Endothelial cell of umbilical vein (primary cell): ENCODE measurements at regions not wholly inside any gene's neighbourhood (a gene's known extent, or its start where the extent isn't known, plus 50 kb on each side); places are given as distances from the start of the nearest gene placed in this dataset.

Experiments used
- BruUV-seq: library from RNA; stranded (reverse); fragments of 400-500 nt; replicated peaks from 2 replicates; lab custom pipeline; 2021; lab: Mats Ljungman, UMichigan
- CTCF ChIA-PET: fragments of 300-600, 350-600 bp; sonication (Branson Sonifier 250); formaldehyde crosslinking; loops from one replicate; lab custom pipeline; 2021; ENCODE audit warnings: antibody characterized with exemption, inconsistent platforms; lab: Charles Lee
- POLR2A ChIA-PET: fragments of 300-600, 350-600 bp; sonication (Branson Sonifier 250); formaldehyde crosslinking; loops from one replicate; lab custom pipeline; 2021; ENCODE audit warnings: antibody characterized with exemption, inconsistent platforms; lab: Charles Lee
- DNase-seq: peaks from one replicate; pipeline ENCODE4 v3.0.0-alpha.2; 2011; ENCODE audit warnings: low read depth, low spot score
- FAIRE-seq: peaks from 2 replicates; lab custom pipeline; 2011; peaks lifted over from hg19 to GRCh38; lab: Jason Lieb, UNC
- H2AFZ ChIP-seq: 2 replicates; pipeline ENCODE4 v1.6.0; 2012; ENCODE audit warnings: low read depth, low read length, control low read depth, inconsistent platforms
- H3K27ac ChIP-seq: 2 replicates; pipeline ENCODE4 v1.5.1; 2011; ENCODE audit warnings: low read depth, mild to moderate bottlenecking, control low read depth, low read length, moderate library complexity; ENCODE audit not compliant: insufficient read depth
- H3K27me3 ChIP-seq, 2 experiments: 2 replicates each; pipeline versions ENCODE4 v1.6.0 to v1.6.1; 2011; ENCODE audit warnings: low read length in 2 of 2, mixed read lengths in 1 of 2; ENCODE audit not compliant: control insufficient read depth in 2 of 2, insufficient read depth in 2 of 2
- H3K36me3 ChIP-seq, 2 experiments: 2 replicates in 1 of 2; 3 replicates in 1 of 2; pipeline ENCODE4 v1.5.1; 2011; ENCODE audit warnings: low read length in 2 of 2, mild to moderate bottlenecking in 1 of 2, moderate library complexity in 1 of 2; ENCODE audit not compliant: control insufficient read depth in 2 of 2, insufficient read depth in 2 of 2; ENCODE audit errors: extremely low read depth in 1 of 2
- H3K4me1 ChIP-seq: 3 replicates; pipeline ENCODE4 v1.5.1; 2011; ENCODE audit warnings: mild to moderate bottlenecking, low read length; ENCODE audit not compliant: control insufficient read depth, insufficient read depth; ENCODE audit errors: extremely low read depth
- H3K4me2 ChIP-seq: 2 replicates; pipeline ENCODE4 v1.6.1; 2011; ENCODE audit warnings: low read length, control low read depth, mixed read lengths; ENCODE audit not compliant: insufficient read depth
- H3K4me3 ChIP-seq, 3 experiments: fragments of 200-600 bp in 1 of 3; sonication (generic), shearing (Covaris generic) in 1 of 3; replicated peaks in 1 of 3; 2 replicates each; pipeline ENCODE4 v1.5.1; 2011 to 2016; ENCODE audit warnings: control low read depth in 3 of 3, low read length in 3 of 3, mild to moderate bottlenecking in 2 of 3, inconsistent platforms in 1 of 3, low read depth in 1 of 3, moderate library complexity in 1 of 3; ENCODE audit not compliant: insufficient read depth in 1 of 3
- H3K79me2 ChIP-seq: 2 replicates; pipeline ENCODE4 v1.6.0; 2012; ENCODE audit warnings: low read length, inconsistent platforms; ENCODE audit not compliant: control insufficient read depth, insufficient read depth
- H3K9ac ChIP-seq: replicated peaks from 2 replicates; pipeline ENCODE3; 2011; ENCODE audit warnings: low read length, control low read depth; ENCODE audit not compliant: insufficient read depth; ENCODE audit errors: extremely low read depth
- H3K9me1 ChIP-seq: replicated peaks from 3 replicates; pipeline ENCODE4 v1.6.0; 2011; ENCODE audit warnings: mild to moderate bottlenecking, low read length; ENCODE audit not compliant: control insufficient read depth, insufficient read depth; ENCODE audit errors: extremely low read depth
- H3K9me3 ChIP-seq: replicated peaks from 2 replicates; pipeline ENCODE4 v1.5.1; 2012; ENCODE audit warnings: low read length, inconsistent platforms; ENCODE audit not compliant: control insufficient read depth, insufficient read depth
- H4K20me1 ChIP-seq: replicated peaks from 2 replicates; pipeline ENCODE3; 2011; ENCODE audit warnings: mild to moderate bottlenecking, low read length; ENCODE audit not compliant: control insufficient read depth, insufficient read depth; ENCODE audit errors: extremely low read depth
- CTCF ChIP-seq, 2 donors: IDR thresholded peaks; 1 replicate in 1 of 2; 2 replicates in 1 of 2; pipeline ENCODE4 v1.5.1; 2011; ENCODE audit warnings: low read length in 2 of 2, mild to moderate bottlenecking in 2 of 2, moderate library complexity in 2 of 2, control low read depth in 1 of 2, inconsistent platforms in 1 of 2, low read depth in 1 of 2; ENCODE audit not compliant: insufficient read depth in 1 of 2; ENCODE audit errors: extremely low read depth in 1 of 2
- EZH2 ChIP-seq: IDR thresholded peaks from 2 replicates; pipeline ENCODE4 v1.6.1; 2012; ENCODE audit warnings: borderline replicate concordance, low read depth, mild to moderate bottlenecking, moderate library complexity, low read length, inconsistent platforms; ENCODE audit not compliant: severe bottlenecking
- FOS ChIP-seq: IDR thresholded peaks from 2 replicates; pipeline ENCODE4 v1.6.1; 2011; ENCODE audit warnings: mild to moderate bottlenecking, low read length, moderate library complexity, borderline replicate concordance; ENCODE audit not compliant: insufficient read depth
- GATA2 ChIP-seq: IDR thresholded peaks from 2 replicates; pipeline ENCODE4 v1.7.0; 2011; ENCODE audit warnings: low read depth, mild to moderate bottlenecking, moderate library complexity, mixed read lengths, low read length; ENCODE audit not compliant: insufficient read length, insufficient read depth
- JUN ChIP-seq: IDR thresholded peaks from 2 replicates; pipeline ENCODE4 v1.6.1; 2011; ENCODE audit warnings: borderline replicate concordance, low read depth; ENCODE audit not compliant: insufficient read length, insufficient read depth
- MYC ChIP-seq: IDR thresholded peaks from one replicate; pipeline ENCODE4 v1.6.1; 2011; ENCODE audit warnings: mild to moderate bottlenecking, low read depth, low read length
- POLR2A ChIP-seq: IDR thresholded peaks from 2 replicates; pipeline ENCODE4 v1.6.1; 2012; ENCODE audit warnings: low read depth, mild to moderate bottlenecking, control low read depth, low read length
- POLR2AphosphoS5 ChIP-seq: IDR thresholded peaks from 2 replicates; pipeline ENCODE4 v1.6.1; 2012; ENCODE audit warnings: low read depth, mild to moderate bottlenecking, control low read depth, low read length, moderate library complexity; ENCODE audit not compliant: insufficient read depth
- dilution Hi-C: fragments of 300-500 bp; cut with MboI; formaldehyde crosslinking; loops from one replicate; pipeline ENCODE4 v1.15.0; 2019; ENCODE audit warnings: low sequenced_read_pairs; ENCODE audit not compliant: extremely low pct_ligation_motif_present
- intact Hi-C: fragments of 100-400 bp; cut with micrococcal nuclease; formaldehyde crosslinking; loops from one replicate; pipeline ENCODE4 v1.10.0; 2022
- TF ChIP-seq, protein P1 (sequence below): IDR thresholded peaks from 2 replicates; pipeline ENCODE4 v1.6.1; 2011; ENCODE audit not compliant: insufficient read depth, insufficient read length

DNA sequence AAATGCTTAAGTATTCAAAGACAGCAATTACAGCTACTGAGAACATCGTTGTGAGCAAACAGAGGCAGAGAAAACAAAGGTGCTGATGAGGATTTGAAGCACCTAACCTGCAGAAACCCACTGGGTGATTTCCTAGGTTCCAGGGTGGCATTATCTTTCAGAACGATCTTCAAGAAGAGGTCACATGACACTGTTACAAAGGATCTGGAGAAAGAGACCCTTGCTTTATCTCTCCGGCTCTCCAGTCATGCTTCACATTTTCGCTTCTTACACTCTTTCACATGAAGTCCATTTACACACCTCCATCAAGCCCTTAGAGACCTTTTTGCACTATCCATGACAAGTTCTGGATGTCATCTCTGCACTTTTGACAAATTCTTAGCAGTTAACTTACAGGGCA is 70.8 kb downstream of the GOLGA8B start:
- peaks cover 24 to 41% of the 10 kb centered on the region in 2 experiments for H3K27me3 ChIP-seq
- intact Hi-C loops = no loop called here
- no peaks in the 10 kb centered on the region for H3K9me3 ChIP-seq
- no peaks in the 10 kb centered on the region for H3K9me1 ChIP-seq
- no TSS peak for BruUV-seq
- dilution Hi-C loops = no loop called here
- ChIA-PET CTCF (interaction anchor here (1.3 kb wide), 1 partner anchor 145 kb away, joined by 3 read pairs; the partner anchor contains the start of gene LPCAT4), POLR2A (no interaction called here)
- H4K20me1 ChIP-seq = no peaks in the 10 kb centered on the region
- TF ChIP-seq JUN (no peak), CTCF (IDR thresholded peaks at IDR 0.05; ENCODE audit: extremely low read depth in 1 of 2, insufficient read depth in 1 of 2, low read depth in 1 of 2, low read length in 2 of 2) (no peak), FOS (no peak), POLR2A (no peak), EZH2 (no peak), MYC (no peak), POLR2AphosphoS5 (no peak), GATA2 (no peak)
- TF ChIP-seq, protein P1, sequence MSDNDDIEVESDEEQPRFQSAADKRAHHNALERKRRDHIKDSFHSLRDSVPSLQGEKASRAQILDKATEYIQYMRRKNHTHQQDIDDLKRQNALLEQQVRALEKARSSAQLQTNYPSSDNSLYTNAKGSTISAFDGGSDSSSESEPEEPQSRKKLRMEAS = no peak
- H3K79me2 ChIP-seq = no peaks in the 10 kb centered on the region
- no peak overlapping the region for H3K9ac ChIP-seq
- H3K36me3 ChIP-seq = no peaks in the 10 kb centered on the region
- H3K4me1 ChIP-seq = peaks cover 9% of the 10 kb centered on the region
- H3K4me2 ChIP-seq = no peak overlapping the region
- FAIRE-seq (no peak), DNase-seq (no peak)
- no peak overlapping the region for H3K4me3 ChIP-seq
- H2AFZ ChIP-seq = no peak overlapping the region
- H3K27ac ChIP-seq = no peak overlapping the region
